ENCODE measurements at regions not wholly inside any gene's neighbourhood (a gene's known extent, or its start where the extent isn't known, plus 50 kb on each side); places are given as distances from the start of the nearest gene placed in this dataset.

DNA sequence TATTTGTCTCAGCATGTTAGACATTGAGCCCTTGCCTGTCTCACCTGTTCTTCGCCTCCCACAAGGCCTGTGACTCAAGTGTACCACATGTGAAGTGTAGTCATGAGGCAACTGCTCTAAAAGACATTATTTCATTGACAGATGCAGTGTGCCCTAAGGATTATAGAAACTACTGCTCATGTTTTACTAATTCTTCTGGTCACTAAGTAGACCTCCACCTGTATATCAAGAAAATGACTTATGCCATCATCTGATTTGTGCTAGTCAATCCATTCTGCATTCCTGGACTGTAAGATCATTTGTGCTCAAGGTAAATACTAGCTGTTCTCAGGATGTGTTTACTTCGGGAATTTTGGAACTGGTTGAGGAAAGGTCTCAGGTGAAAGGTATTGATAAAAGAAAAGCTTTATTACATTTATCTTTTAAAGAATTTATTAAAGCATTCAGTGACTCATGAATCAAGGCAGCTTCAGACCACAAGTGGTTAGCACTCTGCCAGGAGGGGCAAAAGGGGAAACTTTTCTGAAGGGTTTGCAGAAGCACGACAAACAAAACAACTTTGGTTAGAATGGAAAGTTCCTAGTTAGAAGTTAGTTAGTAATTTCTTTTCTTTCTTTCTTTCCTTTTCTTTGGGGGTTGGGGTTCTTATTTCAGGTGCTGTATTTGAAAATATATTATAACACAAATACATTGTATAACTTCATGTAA is 465.3 kb upstream of the CBLB start:
- no peak overlapping the region for H3K4me3 Mint-ChIP-seq
- no peaks in the 10 kb centered on the region for H3K36me3 Mint-ChIP-seq (ENCODE audit: low read depth)
- ATAC-seq (no peak), DNase-seq (ENCODE audit: low spot score) (no peak)
- H3K4me2 ChIP-seq = no peak overlapping the region
- no peaks in the 10 kb centered on the region for H3K79me2 ChIP-seq (replicated peaks; ENCODE audit: insufficient read depth)
- no peaks in the 10 kb centered on the region for H3K27me3 ChIP-seq (ENCODE audit: insufficient read depth)
- no peaks in the 10 kb centered on the region for H3K9me3 Mint-ChIP-seq
- no peaks in the 10 kb centered on the region for H4K20me1 ChIP-seq (replicated peaks; ENCODE audit: insufficient read depth)
- no peaks in the 10 kb centered on the region for H3K4me1 Mint-ChIP-seq
- no peaks in the 10 kb centered on the region for H3K9me2 ChIP-seq (ENCODE audit: insufficient read depth)
- H3K4me3 ChIP-seq = no peak overlapping the region
- no peaks in the 10 kb centered on the region for H3F3A ChIP-seq (replicated peaks; ENCODE audit: low read depth)
- no peak overlapping the region for H3K27ac Mint-ChIP-seq
- H2AFZ ChIP-seq = no peak overlapping the region
- TF ChIP-seq, protein P1, sequence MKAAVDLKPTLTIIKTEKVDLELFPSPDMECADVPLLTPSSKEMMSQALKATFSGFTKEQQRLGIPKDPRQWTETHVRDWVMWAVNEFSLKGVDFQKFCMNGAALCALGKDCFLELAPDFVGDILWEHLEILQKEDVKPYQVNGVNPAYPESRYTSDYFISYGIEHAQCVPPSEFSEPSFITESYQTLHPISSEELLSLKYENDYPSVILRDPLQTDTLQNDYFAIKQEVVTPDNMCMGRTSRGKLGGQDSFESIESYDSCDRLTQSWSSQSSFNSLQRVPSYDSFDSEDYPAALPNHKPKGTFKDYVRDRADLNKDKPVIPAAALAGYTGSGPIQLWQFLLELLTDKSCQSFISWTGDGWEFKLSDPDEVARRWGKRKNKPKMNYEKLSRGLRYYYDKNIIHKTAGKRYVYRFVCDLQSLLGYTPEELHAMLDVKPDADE (IDR thresholded peaks at IDR 0.05) = no peak
- no peak for TF ChIP-seq ZNF331 (CRISPR knock-in tag; IDR thresholded peaks at IDR 0.05; ENCODE audit: low read depth)
- TF ChIP-seq POLR2AphosphoS5 (IDR thresholded peaks at IDR 0.05; ENCODE audit: low read depth) = no peak
- no peak for TF ChIP-seq NANOG (IDR thresholded peaks at IDR 0.05; ENCODE audit: borderline replicate concordance)
- TF ChIP-seq, protein P2, sequence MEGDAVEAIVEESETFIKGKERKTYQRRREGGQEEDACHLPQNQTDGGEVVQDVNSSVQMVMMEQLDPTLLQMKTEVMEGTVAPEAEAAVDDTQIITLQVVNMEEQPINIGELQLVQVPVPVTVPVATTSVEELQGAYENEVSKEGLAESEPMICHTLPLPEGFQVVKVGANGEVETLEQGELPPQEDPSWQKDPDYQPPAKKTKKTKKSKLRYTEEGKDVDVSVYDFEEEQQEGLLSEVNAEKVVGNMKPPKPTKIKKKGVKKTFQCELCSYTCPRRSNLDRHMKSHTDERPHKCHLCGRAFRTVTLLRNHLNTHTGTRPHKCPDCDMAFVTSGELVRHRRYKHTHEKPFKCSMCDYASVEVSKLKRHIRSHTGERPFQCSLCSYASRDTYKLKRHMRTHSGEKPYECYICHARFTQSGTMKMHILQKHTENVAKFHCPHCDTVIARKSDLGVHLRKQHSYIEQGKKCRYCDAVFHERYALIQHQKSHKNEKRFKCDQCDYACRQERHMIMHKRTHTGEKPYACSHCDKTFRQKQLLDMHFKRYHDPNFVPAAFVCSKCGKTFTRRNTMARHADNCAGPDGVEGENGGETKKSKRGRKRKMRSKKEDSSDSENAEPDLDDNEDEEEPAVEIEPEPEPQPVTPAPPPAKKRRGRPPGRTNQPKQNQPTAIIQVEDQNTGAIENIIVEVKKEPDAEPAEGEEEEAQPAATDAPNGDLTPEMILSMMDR (conservative IDR thresholded peaks at IDR 0.05; ENCODE audit: low read depth in 2 of 2) = no peak
- TF ChIP-seq, protein P3, sequence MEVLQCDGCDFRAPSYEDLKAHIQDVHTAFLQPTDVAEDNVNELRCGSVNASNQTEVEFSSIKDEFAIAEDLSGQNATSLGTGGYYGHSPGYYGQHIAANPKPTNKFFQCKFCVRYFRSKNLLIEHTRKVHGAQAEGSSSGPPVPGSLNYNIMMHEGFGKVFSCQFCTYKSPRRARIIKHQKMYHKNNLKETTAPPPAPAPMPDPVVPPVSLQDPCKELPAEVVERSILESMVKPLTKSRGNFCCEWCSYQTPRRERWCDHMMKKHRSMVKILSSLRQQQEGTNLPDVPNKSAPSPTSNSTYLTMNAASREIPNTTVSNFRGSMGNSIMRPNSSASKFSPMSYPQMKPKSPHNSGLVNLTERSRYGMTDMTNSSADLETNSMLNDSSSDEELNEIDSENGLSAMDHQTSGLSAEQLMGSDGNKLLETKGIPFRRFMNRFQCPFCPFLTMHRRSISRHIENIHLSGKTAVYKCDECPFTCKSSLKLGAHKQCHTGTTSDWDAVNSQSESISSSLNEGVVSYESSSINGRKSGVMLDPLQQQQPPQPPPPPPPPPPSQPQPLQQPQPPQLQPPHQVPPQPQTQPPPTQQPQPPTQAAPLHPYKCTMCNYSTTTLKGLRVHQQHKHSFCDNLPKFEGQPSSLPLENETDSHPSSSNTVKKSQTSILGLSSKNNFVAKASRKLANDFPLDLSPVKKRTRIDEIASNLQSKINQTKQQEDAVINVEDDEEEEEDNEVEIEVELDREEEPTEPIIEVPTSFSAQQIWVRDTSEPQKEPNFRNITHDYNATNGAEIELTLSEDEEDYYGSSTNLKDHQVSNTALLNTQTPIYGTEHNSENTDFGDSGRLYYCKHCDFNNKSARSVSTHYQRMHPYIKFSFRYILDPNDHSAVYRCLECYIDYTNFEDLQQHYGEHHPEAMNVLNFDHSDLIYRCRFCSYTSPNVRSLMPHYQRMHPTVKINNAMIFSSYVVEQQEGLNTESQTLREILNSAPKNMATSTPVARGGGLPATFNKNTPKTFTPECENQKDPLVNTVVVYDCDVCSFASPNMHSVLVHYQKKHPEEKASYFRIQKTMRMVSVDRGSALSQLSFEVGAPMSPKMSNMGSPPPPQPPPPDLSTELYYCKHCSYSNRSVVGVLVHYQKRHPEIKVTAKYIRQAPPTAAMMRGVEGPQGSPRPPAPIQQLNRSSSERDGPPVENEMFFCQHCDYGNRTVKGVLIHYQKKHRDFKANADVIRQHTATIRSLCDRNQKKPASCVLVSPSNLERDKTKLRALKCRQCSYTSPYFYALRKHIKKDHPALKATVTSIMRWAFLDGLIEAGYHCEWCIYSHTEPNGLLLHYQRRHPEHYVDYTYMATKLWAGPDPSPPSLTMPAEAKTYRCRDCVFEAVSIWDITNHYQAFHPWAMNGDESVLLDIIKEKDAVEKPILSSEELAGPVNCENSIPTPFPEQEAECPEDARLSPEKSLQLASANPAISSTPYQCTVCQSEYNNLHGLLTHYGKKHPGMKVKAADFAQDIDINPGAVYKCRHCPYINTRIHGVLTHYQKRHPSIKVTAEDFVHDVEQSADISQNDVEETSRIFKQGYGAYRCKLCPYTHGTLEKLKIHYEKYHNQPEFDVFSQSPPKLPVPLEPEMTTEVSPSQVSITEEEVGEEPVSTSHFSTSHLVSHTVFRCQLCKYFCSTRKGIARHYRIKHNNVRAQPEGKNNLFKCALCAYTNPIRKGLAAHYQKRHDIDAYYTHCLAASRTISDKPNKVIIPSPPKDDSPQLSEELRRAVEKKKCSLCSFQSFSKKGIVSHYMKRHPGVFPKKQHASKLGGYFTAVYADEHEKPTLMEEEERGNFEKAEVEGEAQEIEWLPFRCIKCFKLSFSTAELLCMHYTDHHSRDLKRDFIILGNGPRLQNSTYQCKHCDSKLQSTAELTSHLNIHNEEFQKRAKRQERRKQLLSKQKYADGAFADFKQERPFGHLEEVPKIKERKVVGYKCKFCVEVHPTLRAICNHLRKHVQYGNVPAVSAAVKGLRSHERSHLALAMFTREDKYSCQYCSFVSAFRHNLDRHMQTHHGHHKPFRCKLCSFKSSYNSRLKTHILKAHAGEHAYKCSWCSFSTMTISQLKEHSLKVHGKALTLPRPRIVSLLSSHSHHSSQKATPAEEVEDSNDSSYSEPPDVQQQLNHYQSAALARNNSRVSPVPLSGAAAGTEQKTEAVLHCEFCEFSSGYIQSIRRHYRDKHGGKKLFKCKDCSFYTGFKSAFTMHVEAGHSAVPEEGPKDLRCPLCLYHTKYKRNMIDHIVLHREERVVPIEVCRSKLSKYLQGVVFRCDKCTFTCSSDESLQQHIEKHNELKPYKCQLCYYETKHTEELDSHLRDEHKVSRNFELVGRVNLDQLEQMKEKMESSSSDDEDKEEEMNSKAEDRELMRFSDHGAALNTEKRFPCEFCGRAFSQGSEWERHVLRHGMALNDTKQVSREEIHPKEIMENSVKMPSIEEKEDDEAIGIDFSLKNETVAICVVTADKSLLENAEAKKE (CRISPR knock-in tag; IDR thresholded peaks at IDR 0.05) = no peak
- TF ChIP-seq STAT1 (IDR thresholded peaks at IDR 0.05; ENCODE audit: unreplicated experiment) = no peak
- TF ChIP-seq JUNB (IDR thresholded peaks at IDR 0.05; ENCODE audit: unreplicated experiment) = no peak
- no peak for TF ChIP-seq ZNF114 (CRISPR knock-in tag; IDR thresholded peaks at IDR 0.05)
- TF ChIP-seq, protein P4, sequence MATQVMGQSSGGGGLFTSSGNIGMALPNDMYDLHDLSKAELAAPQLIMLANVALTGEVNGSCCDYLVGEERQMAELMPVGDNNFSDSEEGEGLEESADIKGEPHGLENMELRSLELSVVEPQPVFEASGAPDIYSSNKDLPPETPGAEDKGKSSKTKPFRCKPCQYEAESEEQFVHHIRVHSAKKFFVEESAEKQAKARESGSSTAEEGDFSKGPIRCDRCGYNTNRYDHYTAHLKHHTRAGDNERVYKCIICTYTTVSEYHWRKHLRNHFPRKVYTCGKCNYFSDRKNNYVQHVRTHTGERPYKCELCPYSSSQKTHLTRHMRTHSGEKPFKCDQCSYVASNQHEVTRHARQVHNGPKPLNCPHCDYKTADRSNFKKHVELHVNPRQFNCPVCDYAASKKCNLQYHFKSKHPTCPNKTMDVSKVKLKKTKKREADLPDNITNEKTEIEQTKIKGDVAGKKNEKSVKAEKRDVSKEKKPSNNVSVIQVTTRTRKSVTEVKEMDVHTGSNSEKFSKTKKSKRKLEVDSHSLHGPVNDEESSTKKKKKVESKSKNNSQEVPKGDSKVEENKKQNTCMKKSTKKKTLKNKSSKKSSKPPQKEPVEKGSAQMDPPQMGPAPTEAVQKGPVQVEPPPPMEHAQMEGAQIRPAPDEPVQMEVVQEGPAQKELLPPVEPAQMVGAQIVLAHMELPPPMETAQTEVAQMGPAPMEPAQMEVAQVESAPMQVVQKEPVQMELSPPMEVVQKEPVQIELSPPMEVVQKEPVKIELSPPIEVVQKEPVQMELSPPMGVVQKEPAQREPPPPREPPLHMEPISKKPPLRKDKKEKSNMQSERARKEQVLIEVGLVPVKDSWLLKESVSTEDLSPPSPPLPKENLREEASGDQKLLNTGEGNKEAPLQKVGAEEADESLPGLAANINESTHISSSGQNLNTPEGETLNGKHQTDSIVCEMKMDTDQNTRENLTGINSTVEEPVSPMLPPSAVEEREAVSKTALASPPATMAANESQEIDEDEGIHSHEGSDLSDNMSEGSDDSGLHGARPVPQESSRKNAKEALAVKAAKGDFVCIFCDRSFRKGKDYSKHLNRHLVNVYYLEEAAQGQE (IDR thresholded peaks at IDR 0.05; ENCODE audit: unreplicated experiment) = no peak
- no peak for TF ChIP-seq EZH2 (IDR thresholded peaks at IDR 0.05; ENCODE audit: low read depth, unreplicated experiment)
- TF ChIP-seq CREB1 (CRISPR knock-in tag; IDR thresholded peaks at IDR 0.05; ENCODE audit: low read depth) = no peak
- TF ChIP-seq EZH2phosphoT487 (IDR thresholded peaks at IDR 0.05; ENCODE audit: unreplicated experiment) = no peak
- no peaks in the 10 kb centered on the region for H3K4me1 ChIP-seq (ENCODE audit: insufficient read depth)
- H3K27ac ChIP-seq (ENCODE audit: low read depth) = no peak overlapping the region
- no peaks in the 10 kb centered on the region for H3K36me3 ChIP-seq (ENCODE audit: insufficient read depth)
- no peaks in the 10 kb centered on the region for H3K27me3 Mint-ChIP-seq (ENCODE audit: insufficient read depth, low read depth, poor library complexity)

All from GM23338 (cell line).